Ovary (tissue), 3 donors: ENCODE measurements at regions not wholly inside any gene's neighbourhood (a gene's known extent, or its start where the extent isn't known, plus 50 kb on each side); places are given as distances from the start of the nearest gene placed in this dataset.

Experiments
- POLR2A ChIP-seq: fragments of 450-650 bp; IDR thresholded peaks from one replicate; pipeline ENCODE4 v1.6.1; 2017; ENCODE audit warnings: antibody characterized with exemption, mild to moderate bottlenecking, moderate library complexity
- TF ChIP-seq, protein P1 (sequence below), 3 donors: fragments of 450-650 bp in 2 of 3; fragments of 200-600 bp in 1 of 3; IDR thresholded peaks; one replicate each; pipeline versions ENCODE4 v1.5.1 to v1.8.0; 2016 to 2022; ENCODE audit warnings: antibody characterized with exemption in 3 of 3, mild to moderate bottlenecking in 1 of 3
- donor health status: DM: no; HTN: no; CAD: no.

DNA sequence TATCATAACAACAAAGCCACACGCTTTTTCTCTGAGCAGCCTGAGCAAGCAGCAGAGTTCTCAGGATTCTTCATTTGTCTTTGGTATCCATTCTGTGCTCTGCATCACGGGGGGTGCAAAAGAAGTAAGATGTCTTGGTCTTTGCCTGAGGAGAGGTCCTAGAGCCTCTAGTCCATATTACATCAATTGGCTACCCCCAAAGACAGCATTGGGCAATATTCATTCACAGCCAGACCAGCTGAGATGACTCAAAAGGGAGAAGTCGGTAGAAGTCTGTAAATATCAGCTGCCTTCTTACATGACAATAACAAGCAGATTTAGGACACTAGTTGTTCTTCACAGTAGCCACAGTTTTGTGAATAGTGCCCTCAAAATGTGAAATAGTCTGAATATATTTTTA is 66.6 kb downstream of the FZD1 start:
- TF ChIP-seq, protein P1, sequence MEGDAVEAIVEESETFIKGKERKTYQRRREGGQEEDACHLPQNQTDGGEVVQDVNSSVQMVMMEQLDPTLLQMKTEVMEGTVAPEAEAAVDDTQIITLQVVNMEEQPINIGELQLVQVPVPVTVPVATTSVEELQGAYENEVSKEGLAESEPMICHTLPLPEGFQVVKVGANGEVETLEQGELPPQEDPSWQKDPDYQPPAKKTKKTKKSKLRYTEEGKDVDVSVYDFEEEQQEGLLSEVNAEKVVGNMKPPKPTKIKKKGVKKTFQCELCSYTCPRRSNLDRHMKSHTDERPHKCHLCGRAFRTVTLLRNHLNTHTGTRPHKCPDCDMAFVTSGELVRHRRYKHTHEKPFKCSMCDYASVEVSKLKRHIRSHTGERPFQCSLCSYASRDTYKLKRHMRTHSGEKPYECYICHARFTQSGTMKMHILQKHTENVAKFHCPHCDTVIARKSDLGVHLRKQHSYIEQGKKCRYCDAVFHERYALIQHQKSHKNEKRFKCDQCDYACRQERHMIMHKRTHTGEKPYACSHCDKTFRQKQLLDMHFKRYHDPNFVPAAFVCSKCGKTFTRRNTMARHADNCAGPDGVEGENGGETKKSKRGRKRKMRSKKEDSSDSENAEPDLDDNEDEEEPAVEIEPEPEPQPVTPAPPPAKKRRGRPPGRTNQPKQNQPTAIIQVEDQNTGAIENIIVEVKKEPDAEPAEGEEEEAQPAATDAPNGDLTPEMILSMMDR (IDR thresholded peaks at IDR 0.05) = no peak
- TF ChIP-seq POLR2A = no peak
